NOMO-1 treated with dmso at 0.1 percent for 144 hours (cell line): ENCODE measurements at regions not wholly inside any gene's neighbourhood (a gene's known extent, or its start where the extent isn't known, plus 50 kb on each side); places are given as distances from the start of the nearest gene placed in this dataset.
"Not testable (repeated sequence)": the region's sequence is repeated elsewhere in the genome, so short reads cannot be mapped to it uniquely, and the experiment has no call there.

Source experiments
- DNase-seq: peaks from one replicate; lab custom pipeline; 2025; ENCODE audit not compliant: unreplicated experiment; lab: John Stamatoyannopoulos, UW

- no peak for DNase-seq
Measured at GRCh38 chr2:85942346-85942957, 53.7 kb upstream of the ST3GAL5 start.

- not testable (repeated sequence) for DNase-seq
Measured at GRCh38 chr2:85941490-85941889, 52.7 kb upstream of the ST3GAL5 start.

GRCh38 chr2:85939131-85939530, 50.3 kb upstream of the ST3GAL5 start:
- DNase-seq, result no peak
